ENCODE measurements at regions not wholly inside any gene's neighbourhood (a gene's known extent, or its start where the extent isn't known, plus 50 kb on each side); places are given as distances from the start of the nearest gene placed in this dataset.
A peak's percentile ranks its signal among the peaks of the same experiment; 100 is the strongest.

- DNase-seq: no peak
Measured at GRCh38 chr10:1978584-1978983, 241.3 kb upstream of the ADARB2 start.

- no peak for DNase-seq
Measured at GRCh38 chr10:1977461-1977860, 240.1 kb upstream of the ADARB2 start.

GRCh38 chr10:1972406-1972805 is 235.1 kb upstream of the ADARB2 start:
- no peak for DNase-seq

- no peak for DNase-seq
Measured at GRCh38 chr10:1968257-1969033, 231.1 kb upstream of the ADARB2 start.

- DNase-seq: no peak
Measured at GRCh38 chr10:1966712-1967376, 229.5 kb upstream of the ADARB2 start.

- no peak for DNase-seq
Measured at GRCh38 chr10:1964476-1964875, 227.2 kb upstream of the ADARB2 start.

- no peak for DNase-seq
Measured at GRCh38 chr10:1963341-1963740, 226.0 kb upstream of the ADARB2 start.

- no peak for DNase-seq
Measured at GRCh38 chr10:1961989-1962388, 224.7 kb upstream of the ADARB2 start.

GRCh38 chr10:1960982-1961381 is 223.7 kb upstream of the ADARB2 start:
- no peak for DNase-seq

GRCh38 chr10:1957057-1957456 is 219.7 kb upstream of the ADARB2 start:
- no peak for DNase-seq

GRCh38 chr10:1954300-1954699 is 217.0 kb upstream of the ADARB2 start:
- DNase-seq: no peak

- DNase-seq: no peak
Measured at GRCh38 chr10:1952126-1953095, 215.1 kb upstream of the ADARB2 start.

GRCh38 chr10:1950803-1951495 is 213.6 kb upstream of the ADARB2 start:
- DNase-seq: no peak

- no peak for DNase-seq
Measured at GRCh38 chr10:1947464-1948003, 210.2 kb upstream of the ADARB2 start.

- no peak for DNase-seq
Measured at GRCh38 chr10:1944487-1944886, 207.2 kb upstream of the ADARB2 start.

GRCh38 chr10:1942478-1942877 is 205.2 kb upstream of the ADARB2 start:
- DNase-seq: no peak

- DNase-seq: peak; percentile 30
Measured at GRCh38 chr10:1939016-1939415, 201.7 kb upstream of the ADARB2 start.

GRCh38 chr10:1938317-1938716 is 201.0 kb upstream of the ADARB2 start:
- peak; percentile 42 for DNase-seq

GRCh38 chr10:1935912-1936311 is 198.6 kb upstream of the ADARB2 start:
- no peak for DNase-seq

GRCh38 chr10:1933215-1933614 is 195.9 kb upstream of the ADARB2 start:
- no peak for DNase-seq

- DNase-seq: no peak
Measured at GRCh38 chr10:1932692-1933094, 195.4 kb upstream of the ADARB2 start.

GRCh38 chr10:1928606-1929005 is 191.3 kb upstream of the ADARB2 start:
- no peak for DNase-seq
